ENCODE measurements at regions not wholly inside any gene's neighbourhood (a gene's known extent, or its start where the extent isn't known, plus 50 kb on each side); places are given as distances from the start of the nearest gene placed in this dataset.

- no peaks in the 10 kb centered on the region for H3K36me3 ChIP-seq (ENCODE audit: insufficient read depth)
- no peak overlapping the region for H3K27ac ChIP-seq (ENCODE audit: low read depth)
- DNase-seq (ENCODE audit: extremely low spot score), result no peak
- H3K4me3 ChIP-seq (ENCODE audit: low read depth, low read length), result no peak overlapping the region
- no peaks in the 10 kb centered on the region for H3K4me1 ChIP-seq (ENCODE audit: insufficient read depth)
- WGBS, result 36% methylated on average over 6 of the region's 6 CpGs
These were observed 64.7 kb upstream of the PALM2AKAP2 start for GRCh38 chr9:109715344-109715743.

- H3K4me1 ChIP-seq (ENCODE audit: insufficient read depth), result no peaks in the 10 kb centered on the region
- H3K36me3 ChIP-seq (ENCODE audit: insufficient read depth), result no peaks in the 10 kb centered on the region
- no peak for DNase-seq (ENCODE audit: extremely low spot score)
- H3K27ac ChIP-seq (ENCODE audit: low read depth), result no peak overlapping the region
- WGBS, result 94% methylated on average over 1 of the region's 1 CpG
- H3K4me3 ChIP-seq (ENCODE audit: low read depth, low read length), result no peak overlapping the region
These were observed 63.4 kb upstream of the PALM2AKAP2 start for GRCh38 chr9:109716631-109717030.

- Histone ChIP-seq H3K4me3 (ENCODE audit: low read depth, low read length) (no peak overlapping the region), H3K27ac (ENCODE audit: low read depth) (no peak overlapping the region)
- 23% methylated on average over 2 of the region's 2 CpGs for WGBS
These were observed 62.7 kb upstream of the PALM2AKAP2 start for GRCh38 chr9:109717342-109717741.

GRCh38 chr9:109718861-109719260, 61.1 kb upstream of the PALM2AKAP2 start:
- WGBS, result 70% methylated on average over 3 of the region's 3 CpGs
- Histone ChIP-seq H3K4me1 (ENCODE audit: insufficient read depth) (no peaks in the 10 kb centered on the region), H3K4me3 (ENCODE audit: low read depth, low read length) (no peak overlapping the region), H3K36me3 (ENCODE audit: insufficient read depth) (no peaks in the 10 kb centered on the region), H3K27ac (ENCODE audit: low read depth) (no peak overlapping the region)
- no peak for DNase-seq (ENCODE audit: extremely low spot score)

More at GRCh38 chr9:109717342-109717741, 62.7 kb upstream of the PALM2AKAP2 start:
- no peak for DNase-seq (ENCODE audit: extremely low spot score)
- no peaks in the 10 kb centered on the region for H3K36me3 ChIP-seq (ENCODE audit: insufficient read depth)
- no peaks in the 10 kb centered on the region for H3K4me1 ChIP-seq (ENCODE audit: insufficient read depth)

GRCh38 chr9:109721001-109721400, 59.0 kb upstream of the PALM2AKAP2 start:
- Histone ChIP-seq H3K36me3 (ENCODE audit: insufficient read depth) (no peaks in the 10 kb centered on the region), H3K27ac (ENCODE audit: low read depth) (no peak overlapping the region), H3K4me3 (ENCODE audit: low read depth, low read length) (no peak overlapping the region), H3K4me1 (ENCODE audit: insufficient read depth) (no peaks in the 10 kb centered on the region)
- WGBS, result 60% methylated on average over 2 of the region's 2 CpGs
- DNase-seq (ENCODE audit: extremely low spot score), result no peak

GRCh38 chr9:109722007-109722406, 58.0 kb upstream of the PALM2AKAP2 start:
- Histone ChIP-seq H3K27ac (ENCODE audit: low read depth) (no peak overlapping the region), H3K36me3 (ENCODE audit: insufficient read depth) (no peaks in the 10 kb centered on the region), H3K4me3 (ENCODE audit: low read depth, low read length) (no peak overlapping the region), H3K4me1 (ENCODE audit: insufficient read depth) (no peaks in the 10 kb centered on the region)
- WGBS, result 96% methylated on average over 1 of the region's 1 CpG
- no peak for DNase-seq (ENCODE audit: extremely low spot score)

- Histone ChIP-seq H3K4me1 (ENCODE audit: insufficient read depth) (no peaks in the 10 kb centered on the region), H3K4me3 (ENCODE audit: low read depth, low read length) (no peak overlapping the region), H3K27ac (ENCODE audit: low read depth) (no peak overlapping the region), H3K36me3 (ENCODE audit: insufficient read depth) (no peaks in the 10 kb centered on the region)
- 74% methylated on average over 2 of the region's 2 CpGs for WGBS
- DNase-seq (ENCODE audit: extremely low spot score), result no peak
These were observed 56.2 kb upstream of the PALM2AKAP2 start for GRCh38 chr9:109723781-109724180.

GRCh38 chr9:109725460-109725859, 54.5 kb upstream of the PALM2AKAP2 start:
- WGBS, result 87% methylated on average over 4 of the region's 4 CpGs
- no peak for DNase-seq (ENCODE audit: extremely low spot score)
- Histone ChIP-seq H3K4me1 (ENCODE audit: insufficient read depth) (no peaks in the 10 kb centered on the region), H3K36me3 (ENCODE audit: insufficient read depth) (no peaks in the 10 kb centered on the region), H3K27ac (ENCODE audit: low read depth) (no peak overlapping the region), H3K4me3 (ENCODE audit: low read depth, low read length) (no peak overlapping the region)

- WGBS, result 84% methylated on average over 4 of the region's 4 CpGs
- Histone ChIP-seq H3K27ac (ENCODE audit: low read depth) (no peak overlapping the region), H3K4me3 (ENCODE audit: low read depth, low read length) (no peak overlapping the region), H3K4me1 (ENCODE audit: insufficient read depth) (no peaks in the 10 kb centered on the region), H3K36me3 (ENCODE audit: insufficient read depth) (no peaks in the 10 kb centered on the region)
- no peak for DNase-seq (ENCODE audit: extremely low spot score)
These were observed 53.9 kb upstream of the PALM2AKAP2 start for GRCh38 chr9:109726119-109726518.

- DNase-seq (ENCODE audit: extremely low spot score), result no peak
- 27% methylated on average over 3 of the region's 3 CpGs for WGBS
These were observed 51.2 kb upstream of the PALM2AKAP2 start for GRCh38 chr9:109728686-109729300.

GRCh38 chr9:109729513-109729912, 50.5 kb upstream of the PALM2AKAP2 start:
- WGBS, result 80% methylated on average over 2 of the region's 2 CpGs

More at GRCh38 chr9:109728686-109729300, 51.2 kb upstream of the PALM2AKAP2 start:
- Histone ChIP-seq H3K4me3 (ENCODE audit: low read depth, low read length) (no peak overlapping the region), H3K36me3 (ENCODE audit: insufficient read depth) (no peaks in the 10 kb centered on the region), H3K27ac (ENCODE audit: low read depth) (no peak overlapping the region), H3K4me1 (ENCODE audit: insufficient read depth) (no peaks in the 10 kb centered on the region)

More at GRCh38 chr9:109729513-109729912, 50.5 kb upstream of the PALM2AKAP2 start:
- H3K4me3 ChIP-seq (ENCODE audit: low read depth, low read length), result no peak overlapping the region
- H3K4me1 ChIP-seq (ENCODE audit: insufficient read depth), result no peaks in the 10 kb centered on the region
- H3K27ac ChIP-seq (ENCODE audit: low read depth), result no peak overlapping the region
- H3K36me3 ChIP-seq (ENCODE audit: insufficient read depth), result no peaks in the 10 kb centered on the region
- DNase-seq (ENCODE audit: extremely low spot score), result no peak
